ENCODE measurements at regions not wholly inside any gene's neighbourhood (a gene's known extent, or its start where the extent isn't known, plus 50 kb on each side); places are given as distances from the start of the nearest gene placed in this dataset.

DNA sequence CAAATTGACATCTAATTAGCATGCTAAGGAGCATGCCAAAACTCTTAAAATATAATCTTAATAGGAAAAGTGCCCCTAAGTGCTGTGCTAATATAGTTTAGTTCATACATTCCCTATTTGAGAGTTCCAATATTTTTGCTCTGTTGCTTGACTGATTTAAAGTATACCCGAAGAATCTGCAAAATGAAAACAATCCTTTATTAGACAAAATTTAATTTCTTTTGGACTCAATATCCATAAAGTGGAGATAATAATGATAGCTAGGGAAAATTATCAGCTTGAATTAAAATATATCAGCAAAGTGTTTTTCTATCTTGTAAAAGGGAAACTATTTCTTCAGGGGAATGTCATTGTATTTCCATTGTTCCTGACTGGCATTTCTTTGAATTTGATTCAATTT lies 196.0 kb upstream of the NPY2R start:
- Histone ChIP-seq H3K4me3 (replicated peaks; ENCODE audit: insufficient read depth, low read length) (no peak overlapping the region), H3K27me3 (ENCODE audit: insufficient read depth, poor library complexity, severe bottlenecking) (no peaks in the 10 kb centered on the region), H3K27ac (replicated peaks) (no peak overlapping the region)
- TF ChIP-seq, protein P1, sequence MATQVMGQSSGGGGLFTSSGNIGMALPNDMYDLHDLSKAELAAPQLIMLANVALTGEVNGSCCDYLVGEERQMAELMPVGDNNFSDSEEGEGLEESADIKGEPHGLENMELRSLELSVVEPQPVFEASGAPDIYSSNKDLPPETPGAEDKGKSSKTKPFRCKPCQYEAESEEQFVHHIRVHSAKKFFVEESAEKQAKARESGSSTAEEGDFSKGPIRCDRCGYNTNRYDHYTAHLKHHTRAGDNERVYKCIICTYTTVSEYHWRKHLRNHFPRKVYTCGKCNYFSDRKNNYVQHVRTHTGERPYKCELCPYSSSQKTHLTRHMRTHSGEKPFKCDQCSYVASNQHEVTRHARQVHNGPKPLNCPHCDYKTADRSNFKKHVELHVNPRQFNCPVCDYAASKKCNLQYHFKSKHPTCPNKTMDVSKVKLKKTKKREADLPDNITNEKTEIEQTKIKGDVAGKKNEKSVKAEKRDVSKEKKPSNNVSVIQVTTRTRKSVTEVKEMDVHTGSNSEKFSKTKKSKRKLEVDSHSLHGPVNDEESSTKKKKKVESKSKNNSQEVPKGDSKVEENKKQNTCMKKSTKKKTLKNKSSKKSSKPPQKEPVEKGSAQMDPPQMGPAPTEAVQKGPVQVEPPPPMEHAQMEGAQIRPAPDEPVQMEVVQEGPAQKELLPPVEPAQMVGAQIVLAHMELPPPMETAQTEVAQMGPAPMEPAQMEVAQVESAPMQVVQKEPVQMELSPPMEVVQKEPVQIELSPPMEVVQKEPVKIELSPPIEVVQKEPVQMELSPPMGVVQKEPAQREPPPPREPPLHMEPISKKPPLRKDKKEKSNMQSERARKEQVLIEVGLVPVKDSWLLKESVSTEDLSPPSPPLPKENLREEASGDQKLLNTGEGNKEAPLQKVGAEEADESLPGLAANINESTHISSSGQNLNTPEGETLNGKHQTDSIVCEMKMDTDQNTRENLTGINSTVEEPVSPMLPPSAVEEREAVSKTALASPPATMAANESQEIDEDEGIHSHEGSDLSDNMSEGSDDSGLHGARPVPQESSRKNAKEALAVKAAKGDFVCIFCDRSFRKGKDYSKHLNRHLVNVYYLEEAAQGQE (IDR thresholded peaks at IDR 0.05; ENCODE audit: insufficient replicate concordance, low read depth): no peak
- DNase-seq (ENCODE audit: low read depth in 1 of 2, low spot score in 1 of 2): no peak

DNA sequence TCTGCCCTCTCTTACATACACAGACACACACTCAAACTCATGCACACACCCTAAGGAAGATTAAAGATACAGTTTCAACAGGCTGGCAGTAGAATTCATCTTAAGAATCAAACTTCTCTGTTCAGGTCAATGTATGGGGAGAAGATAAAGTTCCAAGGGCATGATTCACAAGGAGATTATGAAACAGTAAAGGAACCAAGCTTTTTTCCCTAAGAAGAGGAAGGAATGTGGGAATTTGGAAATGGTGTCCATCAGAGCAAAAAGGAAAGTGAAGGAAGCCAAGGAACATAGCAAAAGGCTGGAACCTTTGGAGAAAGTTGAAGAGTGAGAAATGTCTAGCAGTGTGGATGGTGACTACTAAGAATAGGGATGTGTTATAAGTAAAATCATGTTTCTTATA lies 191.0 kb upstream of the NPY2R start:
- TF ChIP-seq GABPA (IDR thresholded peaks at IDR 0.05; ENCODE audit: low read depth) (no peak), SPI1 (IDR thresholded peaks at IDR 0.05; ENCODE audit: borderline replicate concordance, low read depth) (no peak), POLR2AphosphoS5 (IDR thresholded peaks at IDR 0.05; ENCODE audit: low read depth) (no peak)
- TF ChIP-seq, protein P1 (IDR thresholded peaks at IDR 0.05; ENCODE audit: insufficient replicate concordance, low read depth): no peak
- TF ChIP-seq, protein P2, sequence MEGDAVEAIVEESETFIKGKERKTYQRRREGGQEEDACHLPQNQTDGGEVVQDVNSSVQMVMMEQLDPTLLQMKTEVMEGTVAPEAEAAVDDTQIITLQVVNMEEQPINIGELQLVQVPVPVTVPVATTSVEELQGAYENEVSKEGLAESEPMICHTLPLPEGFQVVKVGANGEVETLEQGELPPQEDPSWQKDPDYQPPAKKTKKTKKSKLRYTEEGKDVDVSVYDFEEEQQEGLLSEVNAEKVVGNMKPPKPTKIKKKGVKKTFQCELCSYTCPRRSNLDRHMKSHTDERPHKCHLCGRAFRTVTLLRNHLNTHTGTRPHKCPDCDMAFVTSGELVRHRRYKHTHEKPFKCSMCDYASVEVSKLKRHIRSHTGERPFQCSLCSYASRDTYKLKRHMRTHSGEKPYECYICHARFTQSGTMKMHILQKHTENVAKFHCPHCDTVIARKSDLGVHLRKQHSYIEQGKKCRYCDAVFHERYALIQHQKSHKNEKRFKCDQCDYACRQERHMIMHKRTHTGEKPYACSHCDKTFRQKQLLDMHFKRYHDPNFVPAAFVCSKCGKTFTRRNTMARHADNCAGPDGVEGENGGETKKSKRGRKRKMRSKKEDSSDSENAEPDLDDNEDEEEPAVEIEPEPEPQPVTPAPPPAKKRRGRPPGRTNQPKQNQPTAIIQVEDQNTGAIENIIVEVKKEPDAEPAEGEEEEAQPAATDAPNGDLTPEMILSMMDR (IDR thresholded peaks at IDR 0.05; ENCODE audit: insufficient read depth, low read length): no peak
- Histone ChIP-seq H3K27me3 (ENCODE audit: insufficient read depth, poor library complexity, severe bottlenecking) (no peaks in the 10 kb centered on the region), H3K4me3 (replicated peaks; ENCODE audit: insufficient read depth, low read length) (no peak overlapping the region), H3K27ac (replicated peaks) (no peak overlapping the region)
- no peak for DNase-seq (ENCODE audit: low read depth in 1 of 2, low spot score in 1 of 2)

DNA sequence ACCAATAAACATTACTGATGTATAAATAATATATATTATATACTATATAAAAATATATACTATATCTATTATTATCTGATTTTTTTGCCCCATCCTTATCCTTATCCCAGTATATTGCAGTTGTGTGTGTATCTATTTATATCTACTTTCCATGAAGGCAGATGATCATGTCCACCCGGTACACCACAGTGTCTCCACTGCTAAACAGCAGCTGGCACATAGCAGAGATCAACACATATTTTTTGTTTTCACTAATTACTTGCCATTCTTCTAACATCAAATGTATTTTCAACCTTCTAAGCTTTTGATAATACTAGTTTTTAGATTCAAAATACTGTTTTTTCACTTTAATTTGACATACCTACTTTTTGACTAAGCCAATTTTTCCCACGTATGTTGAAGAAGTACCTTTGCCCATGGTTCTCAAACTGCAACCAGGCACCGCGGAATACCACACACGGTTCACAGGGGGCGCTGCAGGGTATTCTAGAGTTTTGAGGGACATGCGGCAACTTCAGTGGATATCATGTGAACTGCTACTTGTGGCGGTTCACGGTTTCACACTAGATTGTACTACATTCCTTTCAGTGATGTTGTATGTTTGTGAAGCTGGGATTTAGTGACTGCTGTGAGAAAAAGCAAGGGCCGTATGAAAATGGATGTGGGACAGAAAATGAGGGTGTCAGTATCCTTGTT lies 182.5 kb upstream of the NPY2R start:
- peak; percentile 3 to 11 for DNase-seq (ENCODE audit: low read depth in 1 of 2, low spot score in 1 of 2)

DNA sequence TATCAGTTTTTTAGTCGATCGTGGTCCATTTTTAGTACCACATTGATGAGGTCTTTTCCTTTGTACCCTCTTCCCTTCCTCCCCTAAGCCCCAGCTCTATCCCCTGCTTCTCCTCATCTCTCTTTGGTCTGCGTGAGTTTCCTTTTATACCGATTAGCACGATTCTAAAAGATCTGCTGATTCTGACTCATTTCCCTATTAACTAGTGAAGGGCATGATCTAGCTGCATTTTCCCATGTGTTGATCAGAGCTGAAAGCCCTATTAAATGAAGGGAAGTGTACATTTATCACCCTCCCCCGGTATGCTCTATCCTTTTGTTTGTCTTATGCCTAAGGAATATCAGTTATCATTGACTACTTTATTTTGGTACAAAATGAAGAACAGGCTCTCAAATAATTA lies 181.7 kb upstream of the NPY2R start:
- TF ChIP-seq POLR2AphosphoS5 (IDR thresholded peaks at IDR 0.05; ENCODE audit: low read depth): no peak
- no peak for TF ChIP-seq SPI1 (IDR thresholded peaks at IDR 0.05; ENCODE audit: borderline replicate concordance, low read depth)
- TF ChIP-seq GABPA (IDR thresholded peaks at IDR 0.05; ENCODE audit: low read depth): no peak
- TF ChIP-seq, protein P2 (IDR thresholded peaks at IDR 0.05; ENCODE audit: insufficient read depth, low read length): no peak
- no peak for DNase-seq (ENCODE audit: low read depth in 1 of 2, low spot score in 1 of 2)
- Histone ChIP-seq H3K27ac (replicated peaks) (no peak overlapping the region), H3K27me3 (ENCODE audit: insufficient read depth, poor library complexity, severe bottlenecking) (no peaks in the 10 kb centered on the region), H3K4me3 (replicated peaks; ENCODE audit: insufficient read depth, low read length) (no peak overlapping the region)

More for the DNA sequence above, 182.5 kb upstream of the NPY2R start:
- TF ChIP-seq, protein P1 (IDR thresholded peaks at IDR 0.05; ENCODE audit: insufficient replicate concordance, low read depth): no peak
- TF ChIP-seq GABPA (IDR thresholded peaks at IDR 0.05; ENCODE audit: low read depth) (no peak), SPI1 (IDR thresholded peaks at IDR 0.05; ENCODE audit: borderline replicate concordance, low read depth) (no peak), POLR2AphosphoS5 (IDR thresholded peaks at IDR 0.05; ENCODE audit: low read depth) (no peak)
- no peaks in the 10 kb centered on the region for H3K27me3 ChIP-seq (ENCODE audit: insufficient read depth, poor library complexity, severe bottlenecking)
- H3K4me3 ChIP-seq (replicated peaks; ENCODE audit: insufficient read depth, low read length): no peak overlapping the region
- H3K27ac ChIP-seq (replicated peaks): no peak overlapping the region
